A549 (cell line): ENCODE measurements at regions not wholly inside any gene's neighbourhood (a gene's known extent, or its start where the extent isn't known, plus 50 kb on each side); places are given as distances from the start of the nearest gene placed in this dataset.

ENCODE experiments used
- CBX2 ChIP-seq: fragments of 200-600 bp; sonication (generic); IDR thresholded peaks from 2 replicates; pipeline ENCODE4 v1.6.1; 2016; ENCODE audit warnings: low read depth, mild to moderate bottlenecking, borderline replicate concordance
- EP300 ChIP-seq, 2 experiments: fragments of >200 bp; sonication (Bioruptor Twin); formaldehyde crosslinking; IDR thresholded peaks; 2 replicates in 1 of 2; 3 replicates in 1 of 2; pipeline ENCODE4 v1.6.1; 2016 to 2017
- JUNB ChIP-seq: fragments of >200 bp; sonication (Bioruptor Twin); formaldehyde crosslinking; IDR thresholded peaks from 2 replicates; pipeline ENCODE4 v1.6.1; 2016
- MAZ ChIP-seq: fragments of 150-350 bp; IDR thresholded peaks from 2 replicates; pipeline ENCODE4 v1.6.1; 2014; ENCODE audit warnings: antibody characterized with exemption, low read depth, low read length, borderline replicate concordance
- MYC ChIP-seq: IDR thresholded peaks from 2 replicates; pipeline ENCODE4 v1.6.1; 2012; ENCODE audit warnings: mild to moderate bottlenecking, inconsistent platforms, low read length, improper control_type of control experiment, borderline replicate concordance
- RARB ChIP-seq: fragments of 250-450 bp; sonication (Bioruptor Pico); IDR thresholded peaks from 2 replicates; pipeline ENCODE4 v1.8.0; 2021; ENCODE audit warnings: mild to moderate bottlenecking, moderate library complexity
- SMC3 ChIP-seq: fragments of >200 bp; sonication (Bioruptor Twin); formaldehyde crosslinking; IDR thresholded peaks from 3 replicates; pipeline ENCODE4 v1.6.1; 2018; ENCODE audit warnings: inconsistent platforms
- TF ChIP-seq, protein P1 (sequence below): fragments of >200 bp; sonication (Bioruptor Twin); formaldehyde crosslinking; IDR thresholded peaks from 3 replicates; pipeline ENCODE4 v1.5.1; 2016
- TF ChIP-seq, protein P2 (sequence below): fragments of 200-600 bp; sonication (generic); IDR thresholded peaks from 2 replicates; pipeline ENCODE4 v1.6.1; 2016; ENCODE audit warnings: antibody characterized with exemption, mild to moderate bottlenecking, moderate library complexity
- TF ChIP-seq, protein P3 (sequence below): fragments of 450-650 bp; IDR thresholded peaks from 2 replicates; pipeline ENCODE4 v1.6.1; 2014; ENCODE audit warnings: antibody characterized with exemption

DNA sequence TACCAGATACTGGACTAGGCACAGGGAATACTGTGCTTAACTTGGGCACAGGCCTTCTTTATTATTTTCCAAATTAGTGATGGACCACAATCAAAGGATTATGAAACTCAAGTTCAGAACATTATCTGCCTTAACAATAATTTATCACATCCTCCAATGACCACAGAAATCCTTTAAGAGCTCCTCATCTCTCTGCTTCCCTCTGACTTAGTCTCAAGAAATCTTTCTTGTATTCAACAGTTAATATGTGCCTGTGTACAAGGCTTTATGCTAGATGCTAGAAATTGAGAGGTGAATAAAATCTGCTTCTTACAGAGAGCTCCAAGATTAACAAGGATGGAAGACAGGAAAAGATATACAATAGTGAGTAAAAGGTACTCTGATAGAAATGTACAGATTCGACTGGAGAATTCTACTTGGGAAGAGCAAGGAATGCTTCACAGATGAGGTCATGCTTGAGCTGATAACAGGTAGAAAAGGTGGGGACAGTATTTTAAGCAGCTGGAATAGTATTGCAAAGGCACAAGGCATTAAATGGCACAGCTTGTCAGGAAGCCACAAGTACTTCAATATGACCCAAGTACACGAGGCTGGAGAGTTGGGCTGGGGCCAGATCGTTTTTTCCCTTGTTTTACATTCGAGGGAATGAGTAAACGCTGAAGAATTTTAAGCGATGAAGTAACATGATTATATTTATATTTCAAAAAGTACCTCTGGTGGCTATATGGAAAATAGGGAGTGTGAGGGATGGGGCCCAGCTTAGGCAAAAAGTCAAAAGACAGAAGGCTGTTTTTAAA is 55.1 kb upstream of the ARID2 start:
- TF ChIP-seq, protein P1, sequence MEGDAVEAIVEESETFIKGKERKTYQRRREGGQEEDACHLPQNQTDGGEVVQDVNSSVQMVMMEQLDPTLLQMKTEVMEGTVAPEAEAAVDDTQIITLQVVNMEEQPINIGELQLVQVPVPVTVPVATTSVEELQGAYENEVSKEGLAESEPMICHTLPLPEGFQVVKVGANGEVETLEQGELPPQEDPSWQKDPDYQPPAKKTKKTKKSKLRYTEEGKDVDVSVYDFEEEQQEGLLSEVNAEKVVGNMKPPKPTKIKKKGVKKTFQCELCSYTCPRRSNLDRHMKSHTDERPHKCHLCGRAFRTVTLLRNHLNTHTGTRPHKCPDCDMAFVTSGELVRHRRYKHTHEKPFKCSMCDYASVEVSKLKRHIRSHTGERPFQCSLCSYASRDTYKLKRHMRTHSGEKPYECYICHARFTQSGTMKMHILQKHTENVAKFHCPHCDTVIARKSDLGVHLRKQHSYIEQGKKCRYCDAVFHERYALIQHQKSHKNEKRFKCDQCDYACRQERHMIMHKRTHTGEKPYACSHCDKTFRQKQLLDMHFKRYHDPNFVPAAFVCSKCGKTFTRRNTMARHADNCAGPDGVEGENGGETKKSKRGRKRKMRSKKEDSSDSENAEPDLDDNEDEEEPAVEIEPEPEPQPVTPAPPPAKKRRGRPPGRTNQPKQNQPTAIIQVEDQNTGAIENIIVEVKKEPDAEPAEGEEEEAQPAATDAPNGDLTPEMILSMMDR, result no peak
- no peak for TF ChIP-seq MYC
- TF ChIP-seq, protein P2, sequence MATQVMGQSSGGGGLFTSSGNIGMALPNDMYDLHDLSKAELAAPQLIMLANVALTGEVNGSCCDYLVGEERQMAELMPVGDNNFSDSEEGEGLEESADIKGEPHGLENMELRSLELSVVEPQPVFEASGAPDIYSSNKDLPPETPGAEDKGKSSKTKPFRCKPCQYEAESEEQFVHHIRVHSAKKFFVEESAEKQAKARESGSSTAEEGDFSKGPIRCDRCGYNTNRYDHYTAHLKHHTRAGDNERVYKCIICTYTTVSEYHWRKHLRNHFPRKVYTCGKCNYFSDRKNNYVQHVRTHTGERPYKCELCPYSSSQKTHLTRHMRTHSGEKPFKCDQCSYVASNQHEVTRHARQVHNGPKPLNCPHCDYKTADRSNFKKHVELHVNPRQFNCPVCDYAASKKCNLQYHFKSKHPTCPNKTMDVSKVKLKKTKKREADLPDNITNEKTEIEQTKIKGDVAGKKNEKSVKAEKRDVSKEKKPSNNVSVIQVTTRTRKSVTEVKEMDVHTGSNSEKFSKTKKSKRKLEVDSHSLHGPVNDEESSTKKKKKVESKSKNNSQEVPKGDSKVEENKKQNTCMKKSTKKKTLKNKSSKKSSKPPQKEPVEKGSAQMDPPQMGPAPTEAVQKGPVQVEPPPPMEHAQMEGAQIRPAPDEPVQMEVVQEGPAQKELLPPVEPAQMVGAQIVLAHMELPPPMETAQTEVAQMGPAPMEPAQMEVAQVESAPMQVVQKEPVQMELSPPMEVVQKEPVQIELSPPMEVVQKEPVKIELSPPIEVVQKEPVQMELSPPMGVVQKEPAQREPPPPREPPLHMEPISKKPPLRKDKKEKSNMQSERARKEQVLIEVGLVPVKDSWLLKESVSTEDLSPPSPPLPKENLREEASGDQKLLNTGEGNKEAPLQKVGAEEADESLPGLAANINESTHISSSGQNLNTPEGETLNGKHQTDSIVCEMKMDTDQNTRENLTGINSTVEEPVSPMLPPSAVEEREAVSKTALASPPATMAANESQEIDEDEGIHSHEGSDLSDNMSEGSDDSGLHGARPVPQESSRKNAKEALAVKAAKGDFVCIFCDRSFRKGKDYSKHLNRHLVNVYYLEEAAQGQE, result no peak
- no peak for TF ChIP-seq JUNB
- TF ChIP-seq EP300 (IDR thresholded peaks at IDR 0.05), result no peak
- TF ChIP-seq RARB, result no peak
- TF ChIP-seq, protein P3, sequence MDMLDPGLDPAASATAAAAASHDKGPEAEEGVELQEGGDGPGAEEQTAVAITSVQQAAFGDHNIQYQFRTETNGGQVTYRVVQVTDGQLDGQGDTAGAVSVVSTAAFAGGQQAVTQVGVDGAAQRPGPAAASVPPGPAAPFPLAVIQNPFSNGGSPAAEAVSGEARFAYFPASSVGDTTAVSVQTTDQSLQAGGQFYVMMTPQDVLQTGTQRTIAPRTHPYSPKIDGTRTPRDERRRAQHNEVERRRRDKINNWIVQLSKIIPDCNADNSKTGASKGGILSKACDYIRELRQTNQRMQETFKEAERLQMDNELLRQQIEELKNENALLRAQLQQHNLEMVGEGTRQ, result no peak
- no peak for TF ChIP-seq CBX2
- TF ChIP-seq SMC3, result no peak
- TF ChIP-seq MAZ, result no peak
